A549 (cell line): ENCODE measurements at regions not wholly inside any gene's neighbourhood (a gene's known extent, or its start where the extent isn't known, plus 50 kb on each side); places are given as distances from the start of the nearest gene placed in this dataset.

ENCODE experiments used
- CHD4 ChIP-seq: fragments of 200-600 bp; sonication (generic); IDR thresholded peaks from 2 replicates; pipeline ENCODE4 v1.6.1; 2016; ENCODE audit warnings: antibody characterized with exemption, mild to moderate bottlenecking, borderline replicate concordance
- EP300 ChIP-seq, 2 experiments: fragments of >200 bp; sonication (Bioruptor Twin); formaldehyde crosslinking; IDR thresholded peaks; 2 replicates in 1 of 2; 3 replicates in 1 of 2; pipeline ENCODE4 v1.6.1; 2016 to 2017
- HDAC2 ChIP-seq: fragments of 200-600 bp; sonication (generic); IDR thresholded peaks from 2 replicates; pipeline ENCODE4 v1.6.1; 2016
- HOXB5 ChIP-seq: fragments of 250-450 bp; sonication (Bioruptor Pico); IDR thresholded peaks from 2 replicates; pipeline ENCODE4 v1.5.0; 2020; ENCODE audit warnings: mild to moderate bottlenecking, moderate library complexity
- PHF8 ChIP-seq: fragments of 200-600 bp; sonication (generic); IDR thresholded peaks from 2 replicates; pipeline ENCODE4 v1.6.1; 2016; ENCODE audit warnings: low read depth, mild to moderate bottlenecking, antibody characterized with exemption, moderate library complexity, borderline replicate concordance
- TF ChIP-seq, protein P1 (sequence below): fragments of 200-600 bp; sonication (generic); IDR thresholded peaks from 2 replicates; pipeline ENCODE4 v1.6.1; 2016; ENCODE audit warnings: antibody characterized with exemption, mild to moderate bottlenecking, moderate library complexity

DNA sequence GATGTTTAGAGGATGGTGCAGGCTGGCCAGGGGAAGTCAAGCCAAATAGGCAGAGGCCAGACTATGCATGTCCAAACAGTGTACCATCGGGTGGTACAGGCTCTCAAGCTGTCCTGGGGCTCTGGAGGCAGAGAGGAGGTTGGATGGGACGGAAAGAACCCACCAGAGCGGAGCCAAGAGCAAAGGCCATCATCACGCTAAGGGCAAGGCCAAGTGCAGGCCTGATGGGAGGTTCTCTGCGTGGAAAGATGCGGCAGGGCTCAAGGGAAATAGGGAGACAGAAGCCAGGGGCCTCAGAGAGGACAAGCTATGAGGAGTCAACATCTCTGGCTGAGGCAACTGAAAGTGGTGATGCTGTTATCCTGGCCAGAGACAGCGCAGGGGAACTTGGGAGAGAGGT, 102.7 kb downstream of the ASB7 start:
- TF ChIP-seq HOXB5 (CRISPR knock-in tag) (no peak), CHD4 (no peak), PHF8 (no peak), HDAC2 (no peak), EP300 (IDR thresholded peaks at IDR 0.05) (no peak)
- TF ChIP-seq, protein P1, sequence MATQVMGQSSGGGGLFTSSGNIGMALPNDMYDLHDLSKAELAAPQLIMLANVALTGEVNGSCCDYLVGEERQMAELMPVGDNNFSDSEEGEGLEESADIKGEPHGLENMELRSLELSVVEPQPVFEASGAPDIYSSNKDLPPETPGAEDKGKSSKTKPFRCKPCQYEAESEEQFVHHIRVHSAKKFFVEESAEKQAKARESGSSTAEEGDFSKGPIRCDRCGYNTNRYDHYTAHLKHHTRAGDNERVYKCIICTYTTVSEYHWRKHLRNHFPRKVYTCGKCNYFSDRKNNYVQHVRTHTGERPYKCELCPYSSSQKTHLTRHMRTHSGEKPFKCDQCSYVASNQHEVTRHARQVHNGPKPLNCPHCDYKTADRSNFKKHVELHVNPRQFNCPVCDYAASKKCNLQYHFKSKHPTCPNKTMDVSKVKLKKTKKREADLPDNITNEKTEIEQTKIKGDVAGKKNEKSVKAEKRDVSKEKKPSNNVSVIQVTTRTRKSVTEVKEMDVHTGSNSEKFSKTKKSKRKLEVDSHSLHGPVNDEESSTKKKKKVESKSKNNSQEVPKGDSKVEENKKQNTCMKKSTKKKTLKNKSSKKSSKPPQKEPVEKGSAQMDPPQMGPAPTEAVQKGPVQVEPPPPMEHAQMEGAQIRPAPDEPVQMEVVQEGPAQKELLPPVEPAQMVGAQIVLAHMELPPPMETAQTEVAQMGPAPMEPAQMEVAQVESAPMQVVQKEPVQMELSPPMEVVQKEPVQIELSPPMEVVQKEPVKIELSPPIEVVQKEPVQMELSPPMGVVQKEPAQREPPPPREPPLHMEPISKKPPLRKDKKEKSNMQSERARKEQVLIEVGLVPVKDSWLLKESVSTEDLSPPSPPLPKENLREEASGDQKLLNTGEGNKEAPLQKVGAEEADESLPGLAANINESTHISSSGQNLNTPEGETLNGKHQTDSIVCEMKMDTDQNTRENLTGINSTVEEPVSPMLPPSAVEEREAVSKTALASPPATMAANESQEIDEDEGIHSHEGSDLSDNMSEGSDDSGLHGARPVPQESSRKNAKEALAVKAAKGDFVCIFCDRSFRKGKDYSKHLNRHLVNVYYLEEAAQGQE = no peak
